Activated naive CD8-positive, alpha-beta T cell (primary cell): ENCODE measurements at regions not wholly inside any gene's neighbourhood (a gene's known extent, or its start where the extent isn't known, plus 50 kb on each side); places are given as distances from the start of the nearest gene placed in this dataset.
A peak's percentile ranks its signal among the peaks of the same experiment; 100 is the strongest.
"Not testable (repeated sequence)": the region's sequence is repeated elsewhere in the genome, so short reads cannot be mapped to it uniquely, and the experiment has no call there.

Source experiments
- H3K27ac Mint-ChIP-seq: one replicate; pipeline ENCODE4 v1.8.0; 2021; ENCODE audit warnings: mixed read lengths
- H3K27me3 Mint-ChIP-seq: one replicate; pipeline ENCODE4 v1.8.0; 2021; ENCODE audit warnings: mixed read lengths
- H3K36me3 Mint-ChIP-seq: one replicate; pipeline ENCODE4 v1.8.0; 2021; ENCODE audit warnings: mixed read lengths
- H3K4me1 Mint-ChIP-seq: one replicate; pipeline ENCODE4 v1.8.0; 2021; ENCODE audit warnings: low read depth, mixed read lengths
- H3K4me3 Mint-ChIP-seq: one replicate; pipeline ENCODE4 v1.8.0; 2021; ENCODE audit warnings: mild to moderate bottlenecking, mixed read lengths
- H3K9me3 Mint-ChIP-seq: one replicate; pipeline ENCODE4 v1.8.0; 2021; ENCODE audit warnings: low read depth, mixed read lengths

GRCh38 chr6:14396826-14397517 lies 279.4 kb downstream of the CD83 start:
- Mint-ChIP-seq H3K9me3 (no peaks in the 10 kb centered on the region), H3K36me3 (no peaks in the 10 kb centered on the region), H3K27me3 (no peaks in the 10 kb centered on the region), H3K27ac (peak overlapping the region; percentile 56), H3K4me1 (no peaks in the 10 kb centered on the region), H3K4me3 (no peak overlapping the region)

GRCh38 chr6:14397518-14397901 lies 279.9 kb downstream of the CD83 start:
- Mint-ChIP-seq H3K9me3 (no peaks in the 10 kb centered on the region), H3K4me1 (no peaks in the 10 kb centered on the region), H3K27ac (no peak overlapping the region), H3K27me3 (no peaks in the 10 kb centered on the region), H3K4me3 (no peak overlapping the region), H3K36me3 (no peaks in the 10 kb centered on the region)

GRCh38 chr6:14398953-14399352 lies 281.4 kb downstream of the CD83 start:
- H3K27ac Mint-ChIP-seq, result no peak overlapping the region
- H3K4me1 Mint-ChIP-seq, result no peaks in the 10 kb centered on the region
- no peaks in the 10 kb centered on the region for H3K9me3 Mint-ChIP-seq
- no peaks in the 10 kb centered on the region for H3K36me3 Mint-ChIP-seq
- H3K27me3 Mint-ChIP-seq, result no peaks in the 10 kb centered on the region
- no peak overlapping the region for H3K4me3 Mint-ChIP-seq

- H3K36me3 Mint-ChIP-seq, result no peaks in the 10 kb centered on the region
- H3K27me3 Mint-ChIP-seq, result no peaks in the 10 kb centered on the region
- no peak overlapping the region for H3K27ac Mint-ChIP-seq
- H3K9me3 Mint-ChIP-seq, result no peaks in the 10 kb centered on the region
- H3K4me3 Mint-ChIP-seq, result no peak overlapping the region
- H3K4me1 Mint-ChIP-seq, result no peaks in the 10 kb centered on the region
Observed at GRCh38 chr6:14399635-14400034, 282.1 kb downstream of the CD83 start.

DNA sequence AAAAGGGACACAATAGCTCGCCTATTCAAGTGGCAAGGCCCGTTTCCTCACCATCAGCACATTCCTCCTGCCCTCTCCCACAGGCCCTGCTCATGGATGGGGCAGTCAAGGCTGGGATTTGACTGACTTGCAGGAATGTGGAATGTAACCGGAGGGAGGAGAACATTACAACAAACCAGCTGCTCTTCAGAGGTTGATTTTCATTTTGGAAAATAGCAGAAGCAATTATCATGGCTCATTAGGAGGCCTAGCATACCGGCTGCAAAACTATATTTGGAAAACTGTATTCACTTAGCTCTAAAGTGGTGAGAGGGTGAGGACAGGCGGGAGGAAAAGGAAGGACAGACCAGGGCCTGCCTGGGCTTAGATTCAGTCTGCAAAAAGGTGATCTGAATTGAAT lies 283.7 kb downstream of the CD83 start:
- no peaks in the 10 kb centered on the region for H3K9me3 Mint-ChIP-seq
- H3K4me1 Mint-ChIP-seq, result no peaks in the 10 kb centered on the region
- no peak overlapping the region for H3K4me3 Mint-ChIP-seq
- no peaks in the 10 kb centered on the region for H3K36me3 Mint-ChIP-seq
- H3K27me3 Mint-ChIP-seq, result no peaks in the 10 kb centered on the region
- no peak overlapping the region for H3K27ac Mint-ChIP-seq

GRCh38 chr6:14406614-14407331 lies 289.2 kb downstream of the CD83 start:
- Mint-ChIP-seq H3K27ac (no peak overlapping the region), H3K9me3 (no peaks in the 10 kb centered on the region), H3K4me1 (no peaks in the 10 kb centered on the region), H3K36me3 (no peaks in the 10 kb centered on the region), H3K27me3 (no peaks in the 10 kb centered on the region), H3K4me3 (no peak overlapping the region)

- Mint-ChIP-seq H3K27me3 (no peaks in the 10 kb centered on the region), H3K9me3 (no peaks in the 10 kb centered on the region), H3K4me1 (no peaks in the 10 kb centered on the region), H3K27ac (no peak overlapping the region), H3K36me3 (no peaks in the 10 kb centered on the region), H3K4me3 (no peak overlapping the region)
Observed at GRCh38 chr6:14408446-14408845, 290.9 kb downstream of the CD83 start.

DNA sequence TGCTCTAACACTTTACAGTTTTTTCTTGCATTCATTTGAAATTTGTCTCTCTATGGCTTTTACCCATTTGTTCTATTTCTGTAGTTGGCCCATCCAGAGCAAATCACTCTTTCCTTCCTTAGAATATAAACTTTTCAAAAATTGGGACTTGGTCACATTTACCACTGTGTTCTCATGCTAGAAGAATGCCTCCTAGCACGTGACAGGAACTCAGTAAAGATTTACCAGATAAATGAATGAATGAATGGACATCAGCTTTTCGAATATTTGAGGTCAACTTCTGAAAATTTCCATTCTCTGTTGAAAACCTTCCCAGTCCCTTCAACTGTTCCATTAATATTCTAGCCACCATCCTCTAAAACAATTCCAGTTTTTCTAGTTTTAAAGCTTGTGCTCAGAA lies 294.5 kb downstream of the CD83 start:
- Mint-ChIP-seq H3K27ac (no peak overlapping the region), H3K36me3 (no peaks in the 10 kb centered on the region), H3K9me3 (no peaks in the 10 kb centered on the region), H3K4me1 (no peaks in the 10 kb centered on the region), H3K4me3 (no peak overlapping the region), H3K27me3 (no peaks in the 10 kb centered on the region)

DNA sequence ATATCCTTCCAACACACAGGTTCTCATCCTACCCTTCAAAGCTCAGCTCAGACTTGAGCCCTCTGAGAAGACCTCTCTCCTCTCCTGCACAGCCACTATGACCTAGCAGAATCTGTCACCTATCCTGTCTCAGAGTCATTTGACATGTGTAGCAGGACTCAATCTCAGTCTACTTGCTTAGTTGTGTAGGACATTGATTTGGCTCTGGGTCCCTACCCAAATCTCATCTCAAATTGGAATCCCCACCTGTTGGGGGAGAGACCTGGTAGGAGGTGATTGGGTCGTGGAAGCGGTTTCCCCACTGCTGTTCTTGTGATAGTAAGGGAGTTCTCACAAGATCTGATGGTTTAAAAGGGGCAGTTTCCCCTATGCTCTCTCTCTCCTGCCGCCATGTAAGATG lies 297.9 kb downstream of the CD83 start:
- no peaks in the 10 kb centered on the region for H3K27me3 Mint-ChIP-seq
- no peaks in the 10 kb centered on the region for H3K4me1 Mint-ChIP-seq
- no peak overlapping the region for H3K27ac Mint-ChIP-seq

DNA sequence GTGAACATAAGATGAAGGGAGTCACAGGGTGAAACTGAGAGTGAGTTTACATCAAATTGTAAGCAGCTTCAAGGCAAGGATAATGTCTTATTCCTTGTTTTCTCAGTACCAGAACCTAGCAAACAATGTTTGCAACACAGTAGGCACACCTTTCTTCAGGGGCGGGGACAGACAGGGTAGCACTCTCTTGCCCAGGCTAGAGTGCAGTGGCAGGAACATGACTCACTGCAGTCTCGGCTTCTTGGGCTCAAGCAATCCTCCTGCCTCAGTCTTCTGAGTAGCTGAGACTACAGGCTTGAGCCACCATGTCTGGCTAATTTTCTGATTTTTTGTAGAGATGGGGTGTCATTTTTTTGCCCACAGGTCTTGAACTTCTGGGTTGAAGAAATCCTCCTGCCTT lies 299.8 kb downstream of the CD83 start:
- Mint-ChIP-seq H3K27ac (no peak overlapping the region), H3K9me3 (no peaks in the 10 kb centered on the region), H3K27me3 (no peaks in the 10 kb centered on the region), H3K4me1 (no peaks in the 10 kb centered on the region), H3K4me3 (no peak overlapping the region), H3K36me3 (peaks cover 4% of the 10 kb centered on the region)

More for the DNA sequence above, 297.9 kb downstream of the CD83 start:
- peaks cover 4% of the 10 kb centered on the region for H3K36me3 Mint-ChIP-seq
- no peak overlapping the region for H3K4me3 Mint-ChIP-seq
- no peaks in the 10 kb centered on the region for H3K9me3 Mint-ChIP-seq

DNA sequence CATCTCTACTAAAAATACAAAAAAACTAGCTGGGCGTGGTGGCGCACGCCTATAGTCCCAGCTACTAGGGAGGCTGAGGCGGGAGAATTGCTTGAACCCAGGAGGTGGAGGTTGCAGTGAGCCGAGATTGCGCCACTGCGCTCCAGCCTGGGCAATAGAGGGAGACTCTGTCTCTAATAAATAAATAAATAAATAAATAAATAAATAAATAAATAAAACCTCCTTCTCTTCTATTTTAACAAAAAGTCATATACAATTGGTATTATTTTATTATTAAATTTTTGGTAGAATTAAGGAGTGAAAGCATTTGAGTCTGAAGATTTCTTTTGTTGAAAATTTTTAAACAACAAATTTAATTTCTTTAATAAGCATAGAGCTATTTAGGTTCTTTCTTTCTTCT lies 301.7 kb downstream of the CD83 start:
- H3K27ac Mint-ChIP-seq, H3K36me3 Mint-ChIP-seq, H3K9me3 Mint-ChIP-seq, H3K4me1 Mint-ChIP-seq, H3K27me3 Mint-ChIP-seq, H3K4me3 Mint-ChIP-seq: not testable (repeated sequence)

DNA sequence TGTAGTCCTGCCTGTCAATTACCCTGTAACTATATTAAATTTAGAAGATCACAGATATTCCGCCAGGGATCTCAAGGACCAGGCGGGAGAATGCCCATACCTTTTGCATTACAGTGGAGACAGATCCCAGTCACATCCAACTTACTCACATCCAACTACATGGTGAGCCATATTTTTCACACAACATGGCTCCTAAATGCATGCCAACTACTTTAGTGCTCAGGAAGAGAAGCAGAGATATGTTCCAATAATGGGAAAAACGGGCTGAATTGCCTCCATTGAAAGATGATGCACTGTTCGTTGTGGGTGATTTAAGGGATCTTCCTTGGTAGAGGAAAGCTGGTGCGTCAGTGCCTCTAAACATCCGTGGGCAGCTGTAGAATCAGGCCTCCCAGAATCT lies 304.5 kb downstream of the CD83 start:
- no peak overlapping the region for H3K27ac Mint-ChIP-seq
- H3K27me3 Mint-ChIP-seq, result no peaks in the 10 kb centered on the region
- H3K9me3 Mint-ChIP-seq, result no peaks in the 10 kb centered on the region
- H3K4me1 Mint-ChIP-seq, result peaks cover 12% of the 10 kb centered on the region
- H3K36me3 Mint-ChIP-seq, result peaks cover 4% of the 10 kb centered on the region
- H3K4me3 Mint-ChIP-seq, result no peak overlapping the region

DNA sequence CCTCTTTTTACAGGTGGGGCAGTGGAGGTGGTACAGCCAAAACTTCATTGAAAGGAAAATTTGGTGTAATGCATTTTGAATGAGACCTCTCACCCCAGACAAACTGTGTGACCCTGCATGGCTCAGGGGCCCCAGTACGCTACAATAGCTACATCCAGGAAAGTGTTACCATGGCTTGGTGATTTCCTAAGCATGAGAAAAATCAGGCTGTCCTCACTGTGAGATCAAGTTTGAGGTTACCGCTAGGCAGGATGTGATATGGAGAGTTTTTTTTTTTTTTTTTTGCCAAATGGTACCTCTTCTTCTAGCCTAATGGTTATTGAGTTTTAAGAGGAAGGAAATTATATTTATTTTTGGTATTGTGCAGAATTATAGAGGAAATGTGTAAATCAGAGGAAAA lies 305.3 kb downstream of the CD83 start:
- Mint-ChIP-seq H3K4me3 (no peak overlapping the region), H3K27ac (no peak overlapping the region), H3K36me3 (peaks cover 2% of the 10 kb centered on the region), H3K4me1 (peaks cover 12% of the 10 kb centered on the region), H3K9me3 (no peaks in the 10 kb centered on the region), H3K27me3 (no peaks in the 10 kb centered on the region)

DNA sequence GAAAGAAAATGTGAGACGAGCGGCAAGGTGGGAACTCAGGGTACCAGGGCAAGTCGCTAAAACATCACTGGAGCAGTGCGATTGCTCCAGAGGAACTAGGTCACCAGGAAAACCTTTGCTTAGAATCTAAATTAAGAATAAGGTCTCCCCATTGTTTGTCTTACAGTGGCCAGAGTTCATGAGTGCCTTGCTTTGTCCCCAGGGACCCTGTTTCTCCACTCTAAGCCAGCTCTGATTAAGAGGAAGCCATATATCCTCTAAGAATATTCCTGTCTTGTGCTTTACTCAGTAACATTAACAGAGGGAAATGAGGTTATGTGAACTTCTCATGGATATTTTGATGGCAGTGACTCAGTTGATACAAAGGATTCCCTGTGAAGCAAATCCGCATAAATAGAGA lies 305.8 kb downstream of the CD83 start:
- no peak overlapping the region for H3K4me3 Mint-ChIP-seq
- peaks cover 12% of the 10 kb centered on the region for H3K4me1 Mint-ChIP-seq

GRCh38 chr6:14423955-14424354 lies 306.4 kb downstream of the CD83 start:
- Mint-ChIP-seq H3K36me3 (no peaks in the 10 kb centered on the region), H3K9me3 (no peaks in the 10 kb centered on the region), H3K27me3 (no peaks in the 10 kb centered on the region), H3K27ac (peak overlapping the region; percentile 90), H3K4me3 (no peak overlapping the region), H3K4me1 (peaks cover 12% of the 10 kb centered on the region)

More for the DNA sequence above, 305.8 kb downstream of the CD83 start:
- H3K36me3 Mint-ChIP-seq, result no peaks in the 10 kb centered on the region
- H3K9me3 Mint-ChIP-seq, result no peaks in the 10 kb centered on the region
- no peak overlapping the region for H3K27ac Mint-ChIP-seq
- H3K27me3 Mint-ChIP-seq, result no peaks in the 10 kb centered on the region

DNA sequence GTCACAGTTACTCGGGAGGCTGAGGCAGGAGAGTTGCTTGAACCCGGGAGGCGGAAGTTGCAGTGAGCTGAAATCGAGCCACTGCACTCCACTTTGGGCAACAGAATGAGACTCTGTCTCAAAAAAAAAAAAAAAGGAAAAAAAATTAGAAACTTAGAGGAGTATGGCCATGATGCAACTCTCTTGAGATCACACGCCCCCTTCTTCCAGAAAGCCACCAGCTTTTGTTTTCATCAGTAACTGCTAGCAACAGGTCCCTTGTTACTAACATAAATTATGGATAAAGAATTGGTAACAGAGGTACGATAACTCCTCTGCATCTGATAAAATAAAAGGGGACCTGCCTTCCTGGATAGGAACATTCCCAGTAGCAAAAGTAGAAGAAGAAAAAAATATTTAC lies 308.2 kb downstream of the CD83 start:
- no peak overlapping the region for H3K27ac Mint-ChIP-seq
- H3K4me3 Mint-ChIP-seq, result no peak overlapping the region
- H3K27me3 Mint-ChIP-seq, result no peaks in the 10 kb centered on the region
- peaks cover 12% of the 10 kb centered on the region for H3K4me1 Mint-ChIP-seq
- no peaks in the 10 kb centered on the region for H3K9me3 Mint-ChIP-seq
- H3K36me3 Mint-ChIP-seq, result no peaks in the 10 kb centered on the region
